ENCODE measurements at regions not wholly inside any gene's neighbourhood (a gene's known extent, or its start where the extent isn't known, plus 50 kb on each side); places are given as distances from the start of the nearest gene placed in this dataset.

DNA sequence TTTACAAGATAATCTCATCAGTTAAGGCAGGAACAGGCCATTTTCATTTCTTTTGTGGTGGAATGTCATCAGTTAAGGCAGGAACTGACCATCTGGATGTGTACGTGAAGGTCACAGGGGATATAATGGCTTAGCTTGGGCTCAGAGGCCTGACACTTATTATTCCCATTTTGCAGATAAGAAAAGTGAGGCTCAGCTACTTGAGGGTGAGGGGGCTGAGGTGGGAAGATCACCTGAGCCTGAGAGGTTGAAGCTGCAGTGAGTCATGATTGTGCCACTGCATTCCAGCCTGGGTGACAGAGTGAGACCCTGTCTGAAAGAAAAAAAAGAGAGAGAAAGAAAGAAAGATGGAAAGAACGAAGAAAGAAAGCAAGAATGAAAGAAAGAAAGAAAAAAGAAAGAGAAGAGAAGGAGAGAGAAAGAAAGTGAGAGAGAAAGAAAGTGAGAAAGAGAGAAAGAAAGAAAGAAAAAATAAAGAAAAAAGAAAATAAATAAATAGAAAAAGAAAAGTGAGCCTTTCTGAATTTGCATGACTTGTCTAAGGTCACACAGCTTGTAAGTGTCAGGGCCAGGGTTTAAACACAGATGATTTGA is 142.0 kb downstream of the TMEM30B start:
- no peak for DNase-seq (ENCODE audit: low read depth in 2 of 3, low spot score in 2 of 3)

DNA sequence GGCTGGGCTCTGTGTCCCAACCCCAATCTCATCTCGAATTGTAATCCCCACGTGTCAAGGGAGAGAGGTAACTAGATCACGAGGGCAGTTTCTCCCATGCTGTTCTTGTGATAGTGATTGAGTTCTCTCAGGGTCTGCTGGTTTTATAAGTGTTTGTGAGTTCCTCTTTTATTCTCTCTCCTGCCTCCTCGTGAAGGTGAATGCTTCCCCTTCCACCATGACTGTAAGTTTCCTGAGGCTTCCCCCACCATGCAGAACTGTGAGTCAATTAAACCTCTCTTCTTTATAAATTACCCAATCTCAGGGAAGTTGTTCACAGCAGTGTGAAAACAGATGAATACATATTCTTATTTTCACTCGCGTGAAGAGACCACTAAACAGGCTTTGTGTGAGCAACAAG is 148.2 kb downstream of the TMEM30B start:
- no peak for DNase-seq (ENCODE audit: low read depth in 2 of 3, low spot score in 2 of 3)

DNA sequence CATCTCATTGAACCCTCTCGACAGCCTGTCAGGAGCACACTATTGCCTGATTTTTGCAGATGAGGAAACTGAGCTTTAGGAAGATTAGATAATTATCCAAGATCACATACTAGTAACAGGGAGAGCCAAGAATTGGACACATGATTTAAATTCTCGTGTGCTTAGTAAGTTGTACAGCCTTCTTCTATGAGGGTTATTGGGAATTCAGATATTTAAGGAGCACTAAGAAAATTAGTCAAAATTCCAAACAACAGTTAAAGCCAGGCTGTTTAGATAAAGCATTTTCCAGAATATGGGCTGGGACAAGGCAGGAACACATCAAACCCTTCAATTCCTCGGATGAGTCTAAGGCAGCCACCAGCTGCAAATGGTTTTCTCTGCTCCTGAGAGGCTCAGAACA is 148.8 kb downstream of the TMEM30B start:
- DNase-seq (ENCODE audit: low read depth in 2 of 3, low spot score in 2 of 3), result no peak

DNA sequence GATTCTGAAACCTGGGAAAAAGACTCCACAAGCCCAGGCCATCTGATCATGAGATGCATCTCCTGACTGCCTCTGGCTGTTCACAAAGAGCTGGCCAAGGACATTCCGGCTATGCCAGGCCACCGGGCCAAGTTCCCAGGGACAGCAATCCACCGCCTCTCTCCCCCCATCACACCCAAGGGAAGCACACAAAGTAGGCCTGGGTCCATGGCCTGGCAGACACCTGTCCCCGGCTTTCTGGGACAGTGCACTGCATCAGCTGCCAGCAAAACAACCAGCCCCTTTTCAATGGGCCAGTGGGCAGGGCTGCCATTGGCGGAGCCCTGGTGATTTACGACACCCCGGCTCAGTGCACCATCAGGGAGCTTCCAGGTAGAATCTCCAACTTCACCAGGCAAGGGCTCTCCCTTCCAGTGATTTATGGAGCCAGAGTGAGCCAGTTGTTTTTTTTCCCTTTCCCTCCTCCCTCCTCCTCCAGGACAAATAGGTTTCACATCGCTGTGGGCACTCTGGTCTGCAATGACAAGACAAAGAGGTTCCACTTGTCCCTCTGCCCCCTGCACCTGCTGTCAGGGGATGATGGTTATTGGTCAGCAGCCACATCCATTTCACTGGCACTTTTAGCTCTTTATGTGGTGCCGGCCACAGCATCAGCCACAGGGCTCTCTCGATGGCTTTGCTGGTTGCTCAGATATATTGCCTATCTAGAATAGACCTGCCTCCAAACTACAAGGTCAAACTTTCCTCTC is 149.6 kb downstream of the SLC38A6 start:
- DNase-seq (ENCODE audit: low read depth in 2 of 3, low spot score in 2 of 3), result no peak

DNA sequence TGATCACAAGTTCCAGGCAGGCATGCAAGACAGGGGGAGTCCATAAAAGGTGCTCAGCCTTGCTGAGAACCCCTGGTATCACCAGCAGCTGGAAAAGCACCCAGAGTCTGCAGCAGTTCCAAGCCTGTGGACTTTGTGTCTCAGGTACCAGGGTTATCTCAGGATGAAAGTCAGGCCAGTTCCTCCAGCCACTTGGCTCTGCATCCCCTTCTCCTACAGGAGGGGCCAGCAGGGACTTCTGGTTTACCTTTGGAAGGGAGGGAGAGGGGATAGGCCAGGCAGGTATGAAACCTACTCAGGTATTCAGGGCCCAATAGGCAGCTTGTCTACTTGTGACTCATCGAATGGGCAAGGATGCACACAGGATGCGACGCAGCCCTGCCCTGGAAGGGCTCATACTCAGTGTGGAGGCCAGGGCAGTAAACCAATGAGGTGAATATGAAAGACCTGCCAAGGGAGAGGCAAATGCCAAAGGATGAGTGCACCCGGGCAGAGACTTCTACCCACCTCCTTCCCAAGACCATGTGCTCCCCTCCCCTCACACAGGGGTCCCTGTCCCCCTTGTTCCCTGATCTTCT is 148.2 kb downstream of the SLC38A6 start:
- no peak for DNase-seq (ENCODE audit: low read depth in 2 of 3, low spot score in 2 of 3)

DNA sequence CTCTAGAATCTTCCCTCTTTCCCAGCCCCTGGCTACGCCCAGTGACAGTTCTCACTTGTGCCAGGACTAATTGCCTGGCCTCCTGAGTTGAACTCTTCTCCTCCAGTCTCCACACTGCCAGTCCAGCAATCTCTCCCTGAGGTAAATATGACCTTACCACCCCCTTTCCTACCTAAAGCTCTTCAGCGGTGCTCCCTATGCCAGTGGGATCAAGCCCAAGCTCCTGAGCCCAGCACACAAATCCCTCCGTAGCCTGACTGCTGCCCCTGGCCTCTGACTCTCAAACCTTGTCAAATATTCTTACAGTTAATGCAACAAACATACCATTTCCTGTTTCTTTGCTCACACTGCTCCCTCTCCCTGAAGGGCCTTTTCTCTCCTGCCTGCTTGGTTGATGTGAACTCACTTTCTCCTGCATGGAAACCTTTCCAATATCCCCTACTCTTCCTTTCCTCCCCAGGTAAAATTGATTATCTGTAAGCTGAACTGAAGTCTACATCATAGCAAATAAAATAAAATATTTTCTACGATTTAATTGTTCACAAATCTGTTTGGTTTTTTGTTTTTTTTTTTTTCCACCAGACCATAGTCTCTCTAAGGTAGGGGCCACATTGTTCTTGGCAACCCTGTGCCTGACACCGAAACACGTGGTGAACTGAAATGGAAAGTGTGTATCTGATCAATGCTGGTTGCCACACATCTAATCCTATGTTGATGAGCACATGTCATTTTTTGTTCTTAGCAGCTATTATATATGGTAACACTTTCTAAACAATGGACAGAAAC is 147.5 kb downstream of the SLC38A6 start:
- DNase-seq (ENCODE audit: low read depth in 2 of 3, low spot score in 2 of 3), result no peak

DNA sequence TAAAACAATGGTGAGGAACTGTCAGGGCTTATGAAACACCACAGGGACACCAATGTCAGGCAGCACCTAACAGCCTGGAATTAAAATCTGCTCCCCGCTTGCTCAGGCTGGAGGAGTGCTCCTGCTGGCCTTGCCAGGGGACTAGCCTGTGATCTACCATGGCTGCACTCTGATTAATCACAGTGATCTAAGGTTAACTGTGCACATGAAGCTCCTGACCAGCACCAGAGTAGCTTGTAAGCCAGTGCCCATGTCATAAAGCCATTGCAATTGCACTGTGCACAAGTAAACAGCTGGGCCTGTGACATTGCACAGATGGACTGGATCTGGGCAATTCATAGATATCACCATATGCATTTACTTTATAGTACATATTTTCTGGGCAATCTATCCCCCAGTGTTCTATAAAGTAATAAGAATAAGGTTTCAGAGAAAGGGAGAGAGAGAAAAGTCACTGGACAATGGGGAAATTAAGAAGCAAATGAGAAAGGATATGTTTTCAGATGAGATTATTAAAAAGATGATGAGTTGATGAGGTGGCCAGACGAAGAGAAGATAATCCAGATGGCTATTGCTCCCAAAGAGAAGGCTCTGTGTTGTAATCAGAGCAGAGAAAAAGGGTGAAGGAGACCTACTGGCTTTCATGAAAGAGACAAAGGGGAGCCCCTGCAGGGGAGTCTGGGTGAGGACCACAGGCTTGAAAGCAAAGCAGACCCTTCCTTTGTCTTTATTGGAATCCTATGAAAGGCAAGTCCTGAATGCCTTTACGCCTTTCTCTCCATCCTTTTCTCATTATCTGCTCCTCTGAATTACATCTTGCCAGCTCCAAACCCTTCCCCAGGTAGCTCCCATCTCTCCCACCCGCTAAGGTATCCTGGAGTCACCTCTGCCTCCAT is 145.8 kb downstream of the SLC38A6 start:
- DNase-seq (ENCODE audit: low read depth in 2 of 3, low spot score in 2 of 3), result no peak

DNA sequence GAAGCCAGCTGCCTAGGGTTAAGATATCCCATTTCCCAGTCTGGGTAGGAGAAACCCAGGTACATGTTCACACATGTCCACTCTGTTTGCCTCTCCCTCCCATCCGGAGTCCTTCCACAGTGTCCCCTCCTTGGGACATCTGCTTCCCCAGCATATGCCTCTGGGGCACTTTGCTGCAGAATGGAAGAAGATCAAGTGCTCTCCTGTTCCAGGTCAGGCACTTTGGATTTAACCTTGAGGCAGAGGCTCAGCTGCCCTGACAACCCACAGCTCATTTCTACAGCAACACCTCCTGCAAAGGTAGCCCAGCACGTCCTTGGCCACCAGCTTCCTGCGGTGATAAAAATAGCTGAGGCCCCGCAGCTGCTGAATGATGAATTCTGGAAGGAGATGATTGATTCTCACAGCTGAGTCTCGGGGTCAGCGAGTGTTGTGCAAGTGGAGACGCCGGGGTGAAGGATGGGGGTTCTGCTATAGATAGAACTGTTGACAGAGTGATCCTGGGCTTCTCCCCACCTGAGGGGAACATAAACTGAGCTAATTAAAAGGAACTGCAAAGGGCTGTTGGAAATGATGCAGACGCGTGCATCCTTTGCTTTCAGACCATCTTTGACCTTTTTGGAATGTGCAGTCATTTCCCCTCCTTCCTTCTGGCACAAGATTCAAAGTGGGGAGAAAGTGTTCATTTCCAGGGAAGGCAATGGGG is 145.0 kb downstream of the SLC38A6 start:
- no peak for DNase-seq (ENCODE audit: low read depth in 2 of 3, low spot score in 2 of 3)

DNA sequence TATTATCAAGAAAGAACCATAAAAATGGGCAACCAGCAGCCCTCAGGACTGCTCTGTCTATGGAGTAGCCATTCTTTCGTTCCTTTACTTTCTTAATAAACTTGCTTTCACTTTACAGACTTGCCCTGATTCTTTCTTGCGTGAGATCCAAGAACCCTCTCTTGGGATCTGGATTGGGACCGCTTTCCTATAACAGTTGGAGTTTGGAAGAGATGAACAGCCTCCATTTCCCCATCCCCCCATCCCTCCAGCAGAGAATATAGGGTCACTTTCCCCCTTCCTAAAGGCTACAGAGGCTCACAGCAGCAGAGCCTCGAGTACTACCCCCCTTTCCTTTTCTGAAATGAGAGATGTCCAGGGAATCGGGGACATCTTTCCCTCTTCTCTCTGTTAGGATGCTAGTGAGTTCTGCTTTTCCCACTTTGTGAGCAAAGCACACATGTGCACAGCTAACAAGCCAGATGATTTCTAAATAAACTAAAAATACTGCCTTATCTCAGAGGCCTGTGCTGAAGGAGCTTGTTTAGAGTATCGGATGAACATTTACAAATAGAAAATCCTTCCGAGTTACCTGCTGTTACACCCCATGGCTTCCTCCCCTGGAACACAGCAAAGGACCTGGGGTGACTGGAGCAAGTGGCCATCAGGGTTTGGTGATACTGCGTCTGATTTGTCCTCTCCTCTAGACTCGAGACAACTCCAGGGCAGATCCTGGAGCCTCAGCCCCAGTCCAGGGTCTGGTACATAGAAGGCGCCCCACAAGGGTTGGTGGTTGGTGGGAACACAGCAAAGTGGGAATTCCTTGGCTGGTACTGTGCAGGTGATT is 144.2 kb downstream of the SLC38A6 start:
- no peak for DNase-seq (ENCODE audit: low read depth in 2 of 3, low spot score in 2 of 3)

DNA sequence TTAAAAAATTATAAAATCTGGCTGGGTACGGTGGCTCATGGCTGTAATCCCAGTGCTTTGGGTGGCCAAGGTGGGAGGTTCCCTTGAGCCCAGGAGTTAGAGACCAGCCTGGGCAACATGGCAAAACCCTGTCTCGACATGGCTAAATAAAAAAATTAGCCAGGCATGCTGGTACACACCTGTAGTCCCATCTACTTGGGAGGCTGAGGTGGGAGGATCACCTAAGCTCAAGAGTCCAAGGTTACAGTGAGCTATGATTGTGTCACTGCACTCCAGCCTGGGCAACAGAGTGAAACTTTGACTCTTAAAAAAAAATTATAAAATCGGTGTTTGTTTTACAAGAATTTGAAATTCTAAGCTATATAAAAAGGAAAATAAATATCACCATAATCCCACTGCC is 141.8 kb downstream of the SLC38A6 start:
- DNase-seq (ENCODE audit: low read depth in 2 of 3, low spot score in 2 of 3), result no peak

DNA sequence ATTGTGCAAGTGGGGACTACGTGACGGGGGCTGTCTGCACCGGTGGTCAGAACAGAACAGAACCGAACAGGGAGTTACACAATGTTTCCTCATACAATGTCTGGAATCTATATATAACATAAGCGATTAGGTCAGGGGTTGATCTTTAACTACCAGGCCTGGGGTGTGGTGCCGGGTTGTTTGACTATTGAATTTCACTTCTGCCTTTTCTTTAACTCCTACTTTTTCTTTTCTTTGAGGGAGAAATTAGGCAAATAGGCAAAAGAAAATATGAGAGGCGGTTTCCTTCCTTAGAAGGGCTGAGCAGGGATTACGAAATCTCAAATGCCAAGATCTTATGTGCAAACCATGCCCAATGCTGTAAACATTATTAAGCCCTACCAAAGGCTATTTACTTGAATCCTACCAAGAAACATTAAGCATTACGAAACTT is 140.3 kb downstream of the SLC38A6 start:
- no peak for DNase-seq (ENCODE audit: low read depth in 2 of 3, low spot score in 2 of 3)

DNA sequence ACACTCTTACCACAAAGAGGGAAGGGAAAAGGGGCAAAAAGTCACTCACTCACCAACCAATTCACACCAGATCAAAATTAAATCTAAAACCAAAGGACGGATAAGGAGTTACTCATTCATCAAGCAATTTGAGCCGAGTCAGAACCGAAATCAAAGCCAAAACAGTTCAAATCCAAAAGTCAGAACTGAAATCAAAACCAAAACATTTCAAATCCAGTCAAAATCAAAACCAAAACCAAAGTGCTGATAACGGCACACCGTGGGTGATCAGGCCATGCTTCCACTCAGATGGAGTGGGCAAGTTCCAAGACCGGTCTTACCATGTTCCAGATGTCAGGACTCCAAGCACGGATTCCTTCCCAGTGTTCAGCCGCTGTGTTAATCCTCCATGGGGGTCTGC is 139.5 kb downstream of the SLC38A6 start:
- no peak for DNase-seq (ENCODE audit: low read depth in 2 of 3, low spot score in 2 of 3)

DNA sequence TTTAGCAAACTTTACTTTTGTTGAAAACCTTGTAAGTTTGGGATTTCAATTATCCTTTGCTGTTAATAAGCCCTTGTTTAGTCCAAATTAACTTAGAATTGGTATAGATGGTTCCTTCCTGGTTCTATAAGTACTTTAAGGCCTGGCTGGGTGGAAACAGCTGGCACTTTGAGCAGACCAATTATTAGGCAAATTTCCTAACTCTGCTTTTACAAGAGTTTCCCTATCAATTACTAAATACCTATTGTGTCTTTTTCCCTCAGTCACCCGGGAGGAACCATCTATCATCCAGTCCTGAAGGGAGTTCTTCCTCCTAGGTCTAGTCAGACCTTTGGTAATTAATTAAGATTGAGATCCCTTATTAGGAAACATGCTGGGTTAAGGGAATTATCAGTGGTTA is 138.0 kb downstream of the SLC38A6 start:
- no peak for DNase-seq (ENCODE audit: low read depth in 2 of 3, low spot score in 2 of 3)

DNA sequence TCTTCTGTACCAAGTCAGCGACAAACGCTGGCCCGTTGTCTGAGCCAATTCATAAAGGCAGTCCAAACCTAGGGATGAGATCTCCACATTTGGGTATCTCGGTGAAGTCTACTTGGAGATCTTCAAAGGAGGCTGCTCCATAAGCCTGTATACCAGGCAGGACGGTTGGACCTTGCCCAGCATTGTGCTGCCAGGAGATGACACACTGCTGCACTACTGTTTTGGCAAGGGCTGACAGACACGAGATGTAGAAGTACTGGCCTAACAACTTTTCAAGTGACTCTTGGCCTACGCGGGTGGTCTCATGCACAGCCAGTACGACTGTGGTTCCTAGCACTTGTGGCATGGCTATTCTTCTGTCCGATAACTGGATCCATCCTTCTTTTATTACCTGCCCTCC is 135.3 kb downstream of the SLC38A6 start:
- no peak for DNase-seq (ENCODE audit: low read depth in 2 of 3, low spot score in 2 of 3)

DNA sequence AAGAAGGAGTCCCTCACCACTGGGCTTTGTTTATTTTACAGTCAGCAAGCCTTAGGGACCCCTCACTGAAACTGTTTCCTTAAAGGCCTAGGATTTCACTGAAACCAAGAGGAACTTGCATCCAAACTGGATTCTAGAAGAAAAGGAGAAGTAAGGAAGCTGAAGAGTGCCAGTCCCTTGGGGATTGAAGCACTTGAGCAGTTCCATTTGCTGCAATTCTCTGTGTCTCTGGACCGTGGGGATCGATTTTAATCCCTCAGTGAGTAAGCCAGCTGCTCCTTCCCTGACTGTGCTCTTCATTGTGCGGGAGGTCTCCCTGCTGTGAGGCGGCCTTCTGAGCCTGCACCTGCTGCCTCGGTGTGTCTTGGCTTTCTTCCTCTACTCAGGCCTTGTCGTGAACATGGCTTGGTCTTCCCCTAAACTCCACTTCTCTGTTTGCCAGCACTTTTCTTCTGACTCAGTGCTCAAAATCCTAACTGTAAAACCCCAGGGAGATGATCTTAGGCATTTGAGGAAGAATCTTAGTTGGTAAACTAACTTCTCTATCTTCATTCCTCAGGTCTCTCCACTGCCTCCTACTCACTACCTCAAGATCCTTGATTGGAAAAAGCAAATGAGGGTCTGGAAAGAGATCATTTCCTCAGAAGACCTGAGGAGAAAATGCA is 132.6 kb downstream of the SLC38A6 start:
- no peak for DNase-seq (ENCODE audit: low read depth in 2 of 3, low spot score in 2 of 3)

DNA sequence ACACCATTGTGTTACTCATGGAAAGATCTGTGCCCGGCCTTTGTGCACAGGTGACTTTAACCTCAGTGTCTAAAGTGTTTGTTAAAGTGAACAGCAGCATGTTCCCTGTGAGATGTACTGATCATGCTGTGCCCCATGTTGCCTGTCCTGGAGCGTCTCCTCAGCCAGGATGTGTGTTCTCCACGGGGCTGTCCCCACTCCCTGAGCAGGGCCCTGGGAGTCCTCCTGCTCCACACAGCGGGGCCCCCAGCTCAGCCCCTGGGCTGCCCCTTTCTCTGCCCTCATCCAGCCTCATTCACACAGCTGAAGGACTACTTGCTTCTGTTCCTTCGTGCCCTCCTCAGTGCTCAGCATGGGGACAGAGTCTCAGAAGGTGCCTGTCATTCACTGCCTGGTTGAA is 131.5 kb downstream of the SLC38A6 start:
- DNase-seq (ENCODE audit: low read depth in 2 of 3, low spot score in 2 of 3), result no peak

DNA sequence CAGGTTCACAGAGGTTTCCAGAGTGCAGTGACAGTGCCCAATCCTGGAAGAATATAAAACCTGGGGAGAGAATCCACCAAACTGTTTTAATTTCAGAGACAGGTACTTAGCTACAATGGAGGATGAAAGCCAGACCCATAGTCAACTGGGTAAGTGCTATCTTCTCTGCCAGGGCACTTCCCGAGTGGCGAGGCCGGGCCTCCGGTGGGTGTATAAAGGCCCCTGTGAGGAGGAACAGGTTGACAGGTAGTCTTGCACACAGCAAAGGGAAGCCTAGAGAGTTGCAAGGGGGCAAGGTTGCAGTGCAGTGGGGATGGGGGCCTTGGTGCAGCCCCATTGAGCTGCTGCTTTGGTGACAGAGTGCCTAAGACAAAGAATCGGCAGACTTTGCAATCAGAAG is 130.7 kb downstream of the SLC38A6 start:
- DNase-seq (ENCODE audit: low read depth in 2 of 3, low spot score in 2 of 3), result no peak

DNA sequence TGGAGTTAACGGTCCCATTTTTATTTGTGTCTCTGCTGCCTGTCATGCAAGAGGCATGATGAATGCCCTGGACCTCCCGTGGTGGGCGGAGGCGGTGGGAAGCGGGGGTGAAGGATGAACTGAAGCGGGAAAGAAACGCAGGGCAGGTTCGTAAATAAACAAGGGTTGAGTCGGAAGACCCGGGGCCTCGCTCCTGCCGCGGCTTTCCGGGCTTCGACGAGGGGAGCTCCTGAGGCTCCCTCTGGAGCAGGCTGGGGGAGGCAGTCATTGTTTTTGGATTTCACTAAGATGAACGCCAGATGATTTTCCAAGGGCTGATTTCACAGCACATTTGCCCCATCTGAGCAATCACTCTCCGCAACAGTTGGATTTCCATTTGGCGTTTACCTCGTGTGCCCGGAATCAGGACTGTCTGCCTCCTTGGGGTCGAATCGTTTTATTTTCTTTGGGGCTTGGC is 130.2 kb downstream of the SLC38A6 start:
- DNase-seq (ENCODE audit: low read depth in 2 of 3, low spot score in 2 of 3), result no peak

Measured in activated CD8-positive, alpha-beta memory T cell treated with anti-CD3 and anti-CD28 coated beads for 48 hours (primary cell).